ENCODE measurements at regions not wholly inside any gene's neighbourhood (a gene's known extent, or its start where the extent isn't known, plus 50 kb on each side); places are given as distances from the start of the nearest gene placed in this dataset.

DNA sequence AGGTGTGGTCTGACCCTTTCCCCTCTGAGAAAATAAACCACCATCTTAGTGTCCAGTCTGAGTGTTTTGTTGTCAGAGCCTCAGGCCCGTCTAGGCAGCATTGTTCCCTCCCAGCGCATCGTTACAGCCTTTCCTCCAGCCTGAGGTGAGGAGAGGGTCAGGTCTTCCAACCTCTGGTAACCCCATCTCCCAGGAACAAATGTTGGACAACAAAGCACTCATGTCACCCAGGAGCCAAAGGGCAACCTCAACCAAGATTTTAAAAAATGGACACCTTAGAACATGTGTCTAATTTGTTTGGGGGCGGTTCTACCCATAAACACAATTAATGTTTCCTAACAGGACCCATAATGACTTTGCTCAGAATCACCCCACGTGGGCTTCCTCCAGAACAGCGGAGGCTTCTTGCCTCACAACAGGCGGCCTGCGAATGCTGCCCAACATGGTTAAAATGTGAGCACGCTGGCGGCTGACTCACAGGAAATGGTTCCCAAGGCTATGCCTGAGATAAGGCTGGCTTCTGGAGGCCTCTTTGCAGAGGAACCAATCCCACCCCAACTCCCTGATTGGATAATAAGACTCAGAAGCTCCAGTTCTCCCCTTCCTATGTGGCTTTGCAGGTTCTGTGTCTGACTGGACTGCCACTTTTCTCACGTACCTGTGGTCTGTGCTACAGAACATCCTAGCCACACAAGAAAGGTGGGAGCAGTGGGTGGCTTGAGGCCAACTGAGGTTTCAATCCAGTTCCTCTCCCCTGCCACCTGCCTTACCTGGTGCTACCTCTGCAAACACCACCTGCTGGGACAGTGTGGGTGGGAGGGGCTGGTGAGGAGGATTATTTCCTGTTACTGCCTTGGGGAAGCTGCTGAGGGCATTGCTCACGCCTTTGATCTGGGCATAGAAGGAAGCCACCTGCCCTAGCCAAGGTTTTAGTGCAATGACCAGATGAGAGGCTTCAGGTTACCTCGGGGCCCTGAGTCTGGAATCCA, 108.8 kb downstream of the B3GNT2 start:
- DNase-seq (ENCODE audit: low read depth), result peak; percentile 50

DNA sequence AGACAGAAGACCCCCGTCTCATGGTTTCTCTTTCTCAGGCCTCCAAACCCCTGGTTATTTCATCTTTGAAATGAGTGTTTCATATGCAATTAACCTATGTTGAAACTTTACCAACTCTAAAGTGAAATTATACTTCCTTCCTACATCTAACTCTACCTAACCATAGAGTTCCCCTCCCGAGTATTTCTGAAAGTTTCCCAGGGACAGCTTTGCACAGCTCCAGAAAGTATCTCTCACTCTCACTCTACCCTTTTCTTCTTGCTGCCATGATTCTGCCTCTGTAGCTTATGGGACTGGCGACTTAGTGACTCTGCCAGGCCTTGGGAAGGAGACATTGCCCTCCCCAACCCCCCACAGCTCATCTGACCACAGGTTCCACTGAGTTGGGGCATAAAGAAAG, 107.9 kb downstream of the B3GNT2 start:
- DNase-seq (ENCODE audit: low read depth), result no peak

DNA sequence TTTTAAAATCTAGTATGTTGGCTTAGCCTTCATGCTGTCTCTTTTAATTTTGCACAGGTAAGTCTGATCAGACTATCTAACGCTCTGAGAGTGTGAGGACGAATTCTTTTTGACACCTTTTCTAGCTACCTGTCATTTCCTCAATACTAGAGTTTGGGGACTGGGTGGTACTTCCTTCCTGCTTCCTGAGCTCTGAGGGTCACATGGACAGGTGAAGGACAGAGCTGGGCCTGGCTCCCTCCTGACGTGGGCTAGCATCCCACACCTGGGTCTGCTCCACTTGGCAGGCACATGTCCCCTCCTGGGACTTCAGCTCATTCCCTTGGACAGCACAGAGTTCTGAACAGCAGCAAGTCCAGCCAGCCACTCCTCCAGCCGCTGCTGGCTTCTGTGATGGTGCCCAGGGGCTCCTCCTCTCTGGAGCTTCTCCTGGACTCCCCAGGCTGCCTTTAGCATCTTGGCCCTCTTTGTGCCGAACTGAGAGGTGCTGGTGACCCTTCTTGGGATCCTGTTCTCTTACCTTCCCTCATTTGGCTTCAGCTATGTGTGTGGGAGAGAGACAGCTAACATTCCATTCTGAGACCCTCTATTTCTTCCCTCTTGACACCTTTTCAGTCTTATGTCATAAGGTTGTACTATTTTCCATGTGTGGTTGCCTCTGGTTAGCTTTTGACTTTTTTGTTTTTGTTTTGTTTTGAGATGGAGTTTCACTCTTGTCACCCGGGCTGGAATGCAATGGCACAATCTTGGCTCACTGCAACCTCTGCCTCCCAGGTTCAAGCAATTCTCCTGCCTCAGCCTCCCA, 106.9 kb downstream of the B3GNT2 start:
- no peak for DNase-seq (ENCODE audit: low read depth)

DNA sequence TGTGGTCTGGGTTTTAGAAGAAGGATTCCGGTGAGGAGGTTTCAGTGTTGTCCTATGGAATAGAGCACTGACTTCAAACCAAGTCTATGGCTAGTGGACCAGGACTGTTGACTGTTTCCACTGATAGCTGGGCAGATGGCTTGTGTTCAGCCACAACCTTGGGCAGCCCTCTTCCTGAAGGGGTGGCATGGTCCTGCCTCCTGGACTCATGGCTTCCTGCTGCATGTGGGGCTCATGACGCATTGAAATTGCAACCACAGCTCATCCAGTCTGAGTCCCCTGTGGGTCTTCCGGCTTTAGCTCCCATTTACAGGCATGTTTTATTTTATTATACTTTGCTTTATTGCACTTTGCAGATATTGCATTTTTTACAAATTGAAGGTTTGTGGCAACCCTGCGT, 105.0 kb downstream of the B3GNT2 start:
- no peak for DNase-seq (ENCODE audit: low read depth)

DNA sequence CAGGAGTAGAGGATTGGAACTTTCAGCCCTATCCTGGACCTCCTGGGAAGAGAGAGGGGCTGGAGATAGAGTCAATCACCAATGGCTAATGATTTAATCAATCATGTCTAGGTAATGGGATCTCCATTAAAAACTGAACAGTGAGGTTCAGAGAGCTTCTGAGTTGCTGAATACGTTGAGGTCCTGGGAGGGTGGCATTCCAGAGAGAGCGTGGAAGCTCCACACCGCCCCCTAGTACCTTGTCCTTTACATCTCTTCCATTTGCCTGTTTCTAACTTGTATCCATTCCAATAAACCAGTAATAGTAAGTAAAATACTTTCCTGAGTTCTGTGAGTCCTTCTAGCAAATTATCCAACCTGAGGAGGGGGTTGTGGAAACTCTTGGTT, 101.7 kb downstream of the B3GNT2 start:
- DNase-seq (ENCODE audit: low read depth), result no peak

DNA sequence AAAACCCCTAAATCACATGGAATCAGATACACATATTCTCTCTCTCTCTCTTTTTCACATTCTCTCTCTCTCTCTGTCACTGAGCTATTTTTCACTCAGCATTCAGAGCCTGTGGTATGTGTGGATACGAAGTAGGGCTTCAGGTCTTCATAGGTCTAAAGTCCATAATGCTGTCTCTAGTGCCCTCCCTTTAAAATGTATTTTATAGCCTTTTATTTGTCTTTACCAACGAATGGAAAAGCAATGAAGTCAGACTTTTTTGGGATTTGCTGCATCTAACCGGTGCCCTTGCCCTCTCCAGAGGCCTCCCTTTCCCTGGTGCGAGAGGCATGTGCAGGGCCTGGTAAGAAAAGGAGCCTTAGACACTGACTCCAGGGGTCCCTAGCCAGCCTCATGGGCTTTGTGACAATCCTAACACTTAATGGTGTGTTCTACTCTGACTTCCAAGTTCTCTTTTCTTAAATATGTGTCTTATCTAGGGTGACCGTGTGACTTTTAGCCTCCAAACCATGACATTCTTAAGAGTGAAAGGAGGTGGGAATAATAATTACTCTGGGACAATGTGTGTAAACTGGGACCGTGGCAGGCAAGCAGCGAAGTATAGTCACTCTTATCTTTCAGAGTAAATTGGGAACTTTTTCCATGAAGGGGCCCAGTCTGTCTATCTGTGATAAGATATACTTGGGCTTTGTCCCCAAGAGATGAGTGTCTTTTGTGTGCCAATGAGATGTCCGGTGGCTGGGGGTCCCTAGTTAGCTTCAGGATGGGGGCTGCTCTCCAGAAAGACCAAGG, 101.1 kb downstream of the B3GNT2 start:
- DNase-seq (ENCODE audit: low read depth), result no peak

DNA sequence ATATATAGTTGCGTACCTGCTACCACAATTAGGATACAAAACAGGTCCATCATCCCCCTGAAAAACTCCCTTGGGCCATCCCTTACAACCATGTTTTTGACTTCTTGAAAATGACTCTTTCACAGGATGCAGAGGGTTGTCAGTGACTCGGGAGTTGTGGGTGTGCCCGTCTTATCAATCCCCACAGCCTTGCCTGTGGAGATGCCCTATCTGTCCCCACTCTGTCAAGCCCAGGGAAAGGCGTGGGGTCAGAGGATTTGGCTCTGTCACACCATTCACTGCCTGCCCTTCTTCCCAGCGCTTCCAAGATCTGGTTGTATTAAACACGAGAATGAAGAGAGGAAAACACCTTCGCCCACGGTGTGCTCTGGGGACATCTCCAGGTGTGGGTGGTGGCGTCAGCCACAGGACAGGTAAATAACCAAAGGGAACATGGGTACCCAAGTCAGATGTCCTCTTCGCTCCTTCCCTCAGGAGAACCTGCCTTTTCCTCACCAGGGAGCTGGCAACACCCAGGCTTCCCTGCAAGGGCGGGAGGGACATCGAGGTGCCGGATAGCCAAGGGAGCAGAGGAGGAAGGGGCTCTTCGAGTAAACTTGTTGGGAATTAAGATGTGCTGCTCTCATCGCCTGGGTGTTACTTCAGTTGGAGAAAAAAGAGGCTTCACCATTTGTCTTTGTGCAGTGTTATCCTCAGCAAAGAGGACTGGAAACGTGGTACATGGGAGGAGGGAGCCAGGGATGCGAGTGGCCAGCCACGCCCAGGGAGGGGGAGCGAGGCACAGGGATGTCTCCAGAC, 100.3 kb downstream of the B3GNT2 start:
- DNase-seq (ENCODE audit: low read depth), result no peak

DNA sequence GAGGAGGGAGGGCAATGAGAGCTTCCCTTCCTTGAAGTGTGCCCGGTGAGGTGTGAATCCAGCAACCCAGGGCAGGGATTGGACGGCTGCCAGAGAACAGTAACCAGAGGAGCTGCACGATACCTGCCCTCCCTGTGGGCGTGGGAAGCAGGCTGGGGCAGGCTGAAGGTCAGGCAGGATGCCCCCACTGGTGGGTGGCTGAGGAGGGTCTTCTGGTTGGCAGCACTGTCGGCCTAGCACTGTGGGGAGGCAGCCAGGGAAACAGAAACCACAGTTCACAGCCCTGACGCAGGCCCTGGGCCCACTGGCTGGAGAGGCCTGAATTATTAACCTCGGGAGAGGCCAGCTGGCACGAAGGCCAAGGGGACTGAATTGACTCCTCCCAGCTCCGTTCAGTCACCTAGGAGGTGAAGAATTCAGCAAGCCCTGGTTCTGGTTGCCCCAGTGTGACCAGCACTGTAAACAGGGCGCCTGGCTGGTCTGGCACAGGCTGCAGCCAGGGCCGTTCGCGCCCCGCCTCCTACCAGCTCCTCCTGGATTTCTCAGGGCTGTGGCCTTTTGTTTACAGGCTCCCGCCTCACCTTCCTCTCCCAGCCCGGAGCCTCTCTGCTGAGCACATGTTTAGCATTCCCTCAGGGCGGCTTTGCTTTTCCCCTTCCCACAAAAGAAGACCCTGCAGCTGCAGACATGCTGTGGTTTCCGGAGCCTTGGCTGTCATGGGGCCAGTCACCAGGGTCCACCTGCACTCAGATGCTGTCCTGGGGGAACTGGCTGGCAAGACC, 97.8 kb downstream of the B3GNT2 start:
- peak; percentile 98 for DNase-seq (ENCODE audit: low read depth)

DNA sequence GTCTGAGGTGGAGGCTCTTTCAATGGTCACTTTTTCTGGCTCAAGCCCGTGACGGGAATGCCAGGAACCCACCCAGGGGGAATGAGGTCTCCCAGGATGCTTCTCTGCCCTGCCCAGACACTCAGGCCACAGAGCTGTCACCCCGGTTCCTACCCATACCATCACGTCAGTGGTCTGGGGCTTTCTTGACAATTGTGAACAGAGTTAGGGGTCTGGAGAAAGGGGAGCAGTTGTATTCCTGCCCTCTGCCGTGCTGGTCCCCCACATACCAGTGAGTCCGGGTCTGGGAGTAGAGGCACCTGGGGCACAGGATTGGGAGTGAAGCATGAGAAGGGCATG, 97.2 kb downstream of the B3GNT2 start:
- no peak for DNase-seq (ENCODE audit: low read depth)

DNA sequence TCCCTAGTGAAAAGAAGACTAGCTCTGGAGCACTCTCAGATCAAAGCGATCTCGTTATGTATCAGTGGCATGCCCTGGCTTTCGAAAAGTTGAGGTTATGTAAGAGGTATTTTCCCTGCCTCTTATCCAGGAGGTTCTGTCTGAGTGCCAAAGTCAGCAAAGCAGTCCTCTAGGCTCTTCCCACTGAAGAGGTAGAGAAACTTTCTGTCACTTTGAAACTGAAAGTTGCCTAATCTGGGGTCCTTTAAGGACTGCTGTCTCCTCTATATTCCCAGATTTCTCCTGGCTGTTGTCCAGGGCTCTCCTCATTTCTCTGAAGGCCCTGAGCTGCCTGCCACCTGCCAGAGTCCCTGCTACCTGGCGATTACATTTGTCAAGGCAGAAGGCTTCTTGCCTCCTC, 96.3 kb downstream of the B3GNT2 start:
- peak; percentile 93 for DNase-seq (ENCODE audit: low read depth)

DNA sequence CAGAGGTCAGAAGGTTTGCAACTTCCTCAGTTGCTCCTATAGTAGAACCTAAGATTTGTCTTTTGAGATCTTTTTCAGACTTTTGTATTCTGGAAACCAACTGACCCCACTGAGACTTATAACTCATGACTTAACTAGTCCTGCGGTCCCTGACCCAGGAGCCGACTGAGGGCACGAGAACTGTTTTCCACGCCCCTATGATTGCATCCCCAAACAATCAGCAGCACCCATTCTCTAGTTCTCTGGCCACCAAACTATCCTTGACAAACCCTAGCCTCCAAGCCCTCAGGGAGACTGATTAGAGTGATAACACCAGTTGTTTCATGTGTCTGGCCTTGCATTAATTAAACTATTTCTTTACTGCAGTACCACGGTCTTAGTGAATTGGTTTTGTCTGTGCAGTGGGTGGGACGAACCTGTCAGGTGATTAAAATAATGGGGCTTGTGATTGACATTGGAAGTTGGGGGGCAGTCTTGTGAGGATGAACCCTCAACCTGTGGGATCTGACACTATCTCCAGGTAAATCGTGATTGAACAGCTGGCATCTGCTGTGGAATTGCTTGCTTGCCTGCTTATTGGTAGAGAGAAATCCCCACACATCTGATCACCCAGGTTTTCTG, 95.7 kb downstream of the B3GNT2 start:
- DNase-seq (ENCODE audit: low read depth), result no peak

DNA sequence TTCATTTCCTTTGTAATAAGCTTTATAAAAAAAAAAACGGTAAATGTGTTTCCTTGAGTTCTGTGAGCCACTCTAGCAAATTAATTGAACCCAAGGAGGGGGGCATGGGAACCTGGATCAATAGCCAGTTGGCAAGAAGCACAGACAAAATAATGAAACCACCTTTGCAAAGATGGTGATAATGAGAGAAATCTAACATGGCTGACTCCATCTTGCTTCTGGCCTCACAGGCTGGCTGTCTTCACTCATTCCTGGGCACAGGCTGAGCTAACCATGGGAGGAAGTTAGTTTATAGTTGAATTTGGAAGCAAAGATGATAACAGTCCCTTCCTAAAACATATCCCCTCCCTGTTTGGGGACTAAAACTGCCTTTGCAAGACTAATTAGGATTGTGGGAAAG, 95.1 kb downstream of the B3GNT2 start:
- no peak for DNase-seq (ENCODE audit: low read depth)

DNA sequence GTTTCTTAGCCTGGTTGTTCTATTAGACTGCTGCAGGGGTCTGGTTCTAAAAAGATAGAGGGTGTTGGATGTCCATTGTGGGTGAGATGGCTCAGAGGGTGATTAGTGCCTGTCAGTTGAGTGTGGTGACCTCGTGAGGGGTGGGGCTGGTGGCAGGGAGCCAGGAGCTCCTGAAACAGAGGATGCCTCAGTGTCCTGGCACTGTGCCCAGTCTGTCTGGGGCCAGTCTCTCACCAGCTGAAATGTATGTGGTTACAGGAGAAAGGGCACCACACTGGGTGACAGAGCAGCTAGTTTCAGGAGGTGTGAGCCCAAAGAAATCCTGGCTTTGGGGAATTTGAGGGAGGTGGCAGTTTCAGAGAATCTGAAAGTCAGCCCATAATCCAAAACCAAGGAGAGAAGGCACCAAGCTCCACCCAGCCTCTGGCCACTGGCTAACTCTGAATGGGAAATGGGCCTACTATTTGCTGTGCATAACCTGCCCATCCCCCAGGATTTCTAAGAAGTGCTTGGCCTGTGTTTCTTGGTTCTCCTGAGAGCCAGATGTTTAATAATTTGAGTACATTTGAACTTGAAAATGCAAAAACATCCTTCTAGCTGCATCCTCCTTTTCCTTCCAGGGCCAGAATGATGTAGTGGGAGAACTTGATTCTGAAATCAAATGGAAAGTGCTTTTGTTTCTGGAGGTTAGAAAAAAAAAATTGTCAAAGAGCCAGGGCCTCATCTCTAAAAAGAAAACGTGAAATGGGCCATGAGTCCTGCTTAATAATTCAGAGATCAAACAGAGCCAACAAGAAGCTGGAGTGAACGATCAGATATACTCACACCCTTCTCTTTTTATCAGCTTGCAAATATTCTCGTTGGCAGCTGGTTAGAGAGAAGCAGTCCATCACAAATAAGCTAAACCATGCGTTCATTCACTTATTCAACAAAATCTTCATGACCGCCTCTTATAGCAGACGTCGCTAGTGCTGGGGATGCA, 92.3 kb downstream of the B3GNT2 start:
- peak; percentile 90 for DNase-seq (ENCODE audit: low read depth)

DNA sequence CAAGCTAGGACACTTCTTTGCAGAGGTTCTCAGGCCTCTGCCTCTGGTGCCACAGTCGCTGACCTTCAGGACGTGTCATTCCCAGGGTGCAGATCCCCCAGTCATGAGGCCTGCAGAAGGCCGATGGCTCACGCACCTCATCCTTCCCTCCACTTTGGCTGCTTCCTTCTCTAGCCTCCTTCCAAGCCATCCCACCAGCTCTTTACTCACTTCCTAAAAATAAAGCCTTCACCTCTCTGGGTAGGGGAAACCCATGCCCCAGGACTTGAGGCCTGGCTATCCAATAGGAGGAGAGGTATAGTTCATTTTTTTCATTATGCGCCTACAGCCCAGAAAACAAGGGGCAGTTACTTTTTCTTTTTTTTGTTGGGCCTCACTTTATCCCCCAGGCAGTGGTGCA, 91.4 kb downstream of the B3GNT2 start:
- DNase-seq (ENCODE audit: low read depth), result no peak

DNA sequence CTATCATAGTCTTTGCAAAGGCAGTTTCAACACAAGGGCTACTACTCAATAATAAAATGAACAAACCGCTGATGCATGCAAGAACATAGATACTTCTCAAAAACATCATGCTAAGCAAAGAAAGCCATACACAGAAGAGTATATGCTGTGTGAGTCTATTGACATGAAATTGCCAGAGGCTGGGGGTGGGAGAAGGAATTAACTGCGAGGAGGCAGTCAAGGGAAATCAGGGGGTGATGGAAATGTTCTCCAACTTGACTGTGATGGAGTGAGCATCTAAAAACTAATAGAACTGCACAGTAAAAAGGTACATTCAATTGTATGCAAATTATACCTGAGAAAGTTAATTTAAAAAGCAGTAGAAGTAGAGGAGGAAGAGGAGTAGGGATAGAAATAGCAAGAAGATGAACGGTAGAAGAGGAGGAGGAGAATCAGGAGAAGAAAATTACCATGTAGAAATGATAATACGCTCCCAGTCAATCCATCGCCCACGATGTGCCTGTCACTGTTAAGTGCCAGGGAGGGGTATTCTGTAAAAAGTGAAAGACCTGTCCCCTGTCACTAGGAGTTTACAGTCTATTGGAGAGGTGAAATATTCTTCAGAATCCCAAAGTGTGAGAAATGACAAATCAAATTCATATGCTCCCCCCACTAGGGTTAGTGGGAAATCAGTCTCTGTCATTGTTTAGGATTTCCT, 90.3 kb downstream of the B3GNT2 start:
- no peak for DNase-seq (ENCODE audit: low read depth)

DNA sequence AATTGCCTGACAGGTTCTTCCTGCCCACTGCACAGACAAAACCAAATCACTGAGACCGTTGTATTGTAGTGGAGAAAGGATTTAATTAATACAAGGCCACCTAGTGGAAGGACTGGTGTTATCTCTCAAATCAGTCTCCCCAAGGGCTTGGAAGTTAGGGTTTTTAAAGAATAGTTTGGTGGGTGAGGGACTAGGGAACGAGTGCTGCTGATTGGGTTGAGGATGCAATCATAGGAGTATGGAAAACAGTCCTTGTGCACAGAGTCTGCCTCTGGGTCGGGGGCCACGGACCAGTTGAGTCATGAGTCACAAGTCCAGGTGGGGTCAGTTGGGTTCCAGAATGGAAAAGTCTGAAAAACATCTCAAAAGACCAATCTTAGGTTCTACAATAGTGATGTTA, 89.1 kb downstream of the B3GNT2 start:
- no peak for DNase-seq (ENCODE audit: low read depth)

DNA sequence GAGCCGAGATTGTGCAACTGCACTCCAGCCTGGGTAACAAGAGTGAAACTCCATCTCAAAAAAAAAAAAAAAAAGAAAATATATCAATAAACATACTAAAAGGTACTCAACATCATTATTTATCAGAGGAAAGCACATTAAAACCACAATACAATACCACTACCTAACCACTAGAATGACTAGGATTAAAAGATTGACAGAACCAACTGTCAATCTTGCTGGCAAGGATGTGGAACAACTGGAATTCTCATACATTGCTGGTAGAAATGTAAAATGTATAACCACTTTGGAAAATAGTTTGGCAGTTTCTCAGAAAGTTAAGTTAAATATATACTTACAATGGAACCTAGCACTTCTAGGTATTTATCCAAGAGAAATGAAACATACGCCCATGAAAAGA, 88.6 kb downstream of the B3GNT2 start:
- DNase-seq (ENCODE audit: low read depth), result no peak

DNA sequence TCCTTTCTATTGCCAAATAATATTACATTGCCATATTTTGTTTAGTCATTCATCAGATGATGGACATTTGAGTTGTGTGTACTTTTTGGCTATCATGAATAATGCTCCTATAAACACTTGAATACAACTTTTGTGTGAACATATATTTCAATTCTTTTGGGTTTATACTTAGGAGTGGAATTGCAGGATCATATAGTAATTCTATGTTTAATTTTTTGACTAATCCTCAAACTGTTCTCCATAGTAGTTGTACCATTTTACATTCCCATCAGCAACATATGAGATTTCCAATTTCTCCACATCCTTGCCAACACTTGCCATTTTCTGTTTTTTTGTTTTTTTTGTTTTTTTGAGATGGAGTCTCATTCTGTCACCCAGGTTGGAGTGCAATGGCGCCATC, 87.2 kb downstream of the B3GNT2 start:
- DNase-seq (ENCODE audit: low read depth), result no peak
